Trophoblast cell (in vitro differentiated cells and primary cell): ENCODE measurements at regions not wholly inside any gene's neighbourhood (a gene's known extent, or its start where the extent isn't known, plus 50 kb on each side); places are given as distances from the start of the nearest gene placed in this dataset.
"Not testable (repeated sequence)": the region's sequence is repeated elsewhere in the genome, so short reads cannot be mapped to it uniquely, and the experiment has no call there.

Experiments
- DNase-seq, 2 donors: peaks; one replicate each; pipeline ENCODE4 v3.0.0-alpha.2; 2016
- H2AFZ ChIP-seq: 2 replicates; pipeline ENCODE4 v1.6.1; 2013; ENCODE audit warnings: low read length, moderate library complexity, mild to moderate bottlenecking; ENCODE audit not compliant: insufficient read depth, poor library complexity
- H2AK5ac ChIP-seq: 2 replicates; pipeline ENCODE4 v1.6.1; 2013; ENCODE audit warnings: mild to moderate bottlenecking, low read length
- H2BK120ac ChIP-seq: 2 replicates; pipeline ENCODE4 v1.6.1; 2013; ENCODE audit warnings: low read length, mild to moderate bottlenecking, moderate library complexity; ENCODE audit not compliant: insufficient read depth, poor library complexity
- H2BK12ac ChIP-seq: 2 replicates; pipeline ENCODE4 v1.6.1; 2013; ENCODE audit warnings: mild to moderate bottlenecking, low read length, moderate library complexity
- H2BK5ac ChIP-seq: 2 replicates; pipeline ENCODE4 v1.6.1; 2013; ENCODE audit warnings: low read length, low read depth, moderate library complexity, mild to moderate bottlenecking; ENCODE audit not compliant: poor library complexity
- H3K14ac ChIP-seq: 2 replicates; pipeline ENCODE4 v1.6.1; 2013; ENCODE audit warnings: mild to moderate bottlenecking, low read length
- H3K18ac ChIP-seq: 2 replicates; pipeline ENCODE4 v1.6.1; 2013; ENCODE audit warnings: mild to moderate bottlenecking, low read length
- H3K23ac ChIP-seq: 2 replicates; pipeline ENCODE4 v1.6.1; 2013; ENCODE audit warnings: low read length
- H3K27ac ChIP-seq: 2 replicates; pipeline ENCODE4 v1.5.1; 2013; ENCODE audit warnings: low read depth, mild to moderate bottlenecking, inconsistent platforms, low read length, moderate library complexity
- H3K27me3 ChIP-seq: 2 replicates; pipeline ENCODE4 v1.6.1; 2013; ENCODE audit warnings: inconsistent platforms, mild to moderate bottlenecking, low read length, moderate library complexity; ENCODE audit not compliant: insufficient read depth
- H3K36me3 ChIP-seq, 2 experiments: 1 replicate in 1 of 2; 2 replicates in 1 of 2; pipeline ENCODE4 v1.6.1; 2013; ENCODE audit warnings: low read length in 2 of 2, mild to moderate bottlenecking in 2 of 2, moderate library complexity in 1 of 2; ENCODE audit not compliant: insufficient read depth in 2 of 2, control insufficient read depth in 1 of 2
- H3K4ac ChIP-seq: 2 replicates; pipeline ENCODE4 v1.6.1; 2013; ENCODE audit warnings: low read depth, mild to moderate bottlenecking, low read length, moderate library complexity
- H3K4me1 ChIP-seq, 2 experiments: 1 replicate in 1 of 2; 2 replicates in 1 of 2; pipeline ENCODE4 v1.6.1; 2013; ENCODE audit warnings: low read length in 2 of 2, mild to moderate bottlenecking in 2 of 2, moderate library complexity in 1 of 2; ENCODE audit not compliant: insufficient read depth in 2 of 2, control insufficient read depth in 1 of 2
- H3K4me2 ChIP-seq: 2 replicates; pipeline ENCODE4 v1.6.1; 2013; ENCODE audit warnings: inconsistent platforms, mild to moderate bottlenecking, low read length, moderate library complexity
- H3K4me3 ChIP-seq: 2 replicates; pipeline ENCODE4 v1.5.1; 2013; ENCODE audit warnings: mild to moderate bottlenecking, low read depth, low read length, inconsistent platforms
- H3K79me1 ChIP-seq: one replicate; pipeline ENCODE4 v1.6.1; 2013; ENCODE audit warnings: low read length
- H3K79me2 ChIP-seq: 2 replicates; pipeline ENCODE4 v1.6.1; 2013; ENCODE audit warnings: low read length, mild to moderate bottlenecking; ENCODE audit not compliant: control insufficient read depth, insufficient read depth, poor library complexity
- H3K9ac ChIP-seq: 2 replicates; pipeline ENCODE4 v1.6.1; 2013; ENCODE audit warnings: mild to moderate bottlenecking, low read length
- H3K9me3 ChIP-seq: 2 replicates; pipeline ENCODE4 v1.6.1; 2013; ENCODE audit warnings: low read depth, mild to moderate bottlenecking, control low read depth, inconsistent platforms, low read length; ENCODE audit not compliant: insufficient read depth
- H4K12ac ChIP-seq: 2 replicates; pipeline ENCODE4 v1.6.1; 2013; ENCODE audit warnings: low read depth, mild to moderate bottlenecking, low read length, moderate library complexity
- H4K8ac ChIP-seq: 2 replicates; pipeline ENCODE4 v1.6.1; 2013; ENCODE audit warnings: low read depth, mild to moderate bottlenecking, low read length, moderate library complexity
- H4K91ac ChIP-seq: one replicate; pipeline ENCODE4 v1.6.1; 2013; ENCODE audit warnings: low read depth, mild to moderate bottlenecking, low read length, moderate library complexity
- WGBS: extraction: QIAGEN DNeasy Blood & Tissue Kit; methylation state at CpG from one replicate; pipeline ENCODE4 v1.1.7; 2013; ENCODE audit warnings: missing lambda C conversion rate; ENCODE audit not compliant: insufficient read length, insufficient coverage; ENCODE audit errors: extremely low coverage; 5-methylcytosine and 5-hydroxymethylcytosine counted together

- not testable (repeated sequence) for H3K4me3 ChIP-seq, H3K79me2 ChIP-seq, H3K4me1 ChIP-seq, H4K91ac ChIP-seq, H3K14ac ChIP-seq, H3K79me1 ChIP-seq, H2AFZ ChIP-seq, H3K18ac ChIP-seq, DNase-seq, H3K23ac ChIP-seq, H3K27me3 ChIP-seq, H4K8ac ChIP-seq, H3K4me2 ChIP-seq, H3K36me3 ChIP-seq, H2BK5ac ChIP-seq, H3K4ac ChIP-seq, H3K27ac ChIP-seq, H3K9me3 ChIP-seq, H2BK12ac ChIP-seq, H2BK120ac ChIP-seq, H3K9ac ChIP-seq, H2AK5ac ChIP-seq, H4K12ac ChIP-seq
- WGBS: no CpG with 5 or more reads among the region's 3 CpGs
These were observed 50.5 kb upstream of the MED13L start for GRCh38 chr12:116327992-116328391.

GRCh38 chr12:116331876-116332275 is 54.4 kb upstream of the MED13L start:
- Histone ChIP-seq H3K79me1 (no peaks in the 10 kb centered on the region), H4K8ac (no peak overlapping the region), H2BK120ac (no peak overlapping the region), H3K27ac (no peak overlapping the region), H2BK5ac (no peak overlapping the region), H3K18ac (no peak overlapping the region), H3K4me1 (peaks cover 2 to 7% of the 10 kb centered on the region in 2 experiments), H3K36me3 (no peaks in the 10 kb centered on the region), H3K9ac (no peak overlapping the region), H3K14ac (no peak overlapping the region), H3K9me3 (no peaks in the 10 kb centered on the region), H3K27me3 (no peaks in the 10 kb centered on the region), H3K4me3 (no peak overlapping the region), H2AK5ac (no peak overlapping the region), H3K4me2 (no peak overlapping the region), H4K12ac (no peak overlapping the region), H3K79me2 (no peaks in the 10 kb centered on the region), H2BK12ac (no peak overlapping the region), H2AFZ (no peak overlapping the region), H3K4ac (no peak overlapping the region), H3K23ac (no peak overlapping the region), H4K91ac (no peak overlapping the region)
- DNase-seq: peak; percentile 81 to 96
- WGBS: no CpG with 5 or more reads among the region's 2 CpGs

GRCh38 chr12:116332705-116333380 is 55.4 kb upstream of the MED13L start:
- Histone ChIP-seq H3K79me2 (no peaks in the 10 kb centered on the region), H2AFZ (no peak overlapping the region), H2AK5ac (no peak overlapping the region), H4K91ac (no peak overlapping the region), H3K9me3 (no peaks in the 10 kb centered on the region), H3K18ac (no peak overlapping the region), H2BK120ac (no peak overlapping the region), H3K4me2 (no peak overlapping the region), H3K9ac (no peak overlapping the region), H3K4ac (no peak overlapping the region), H3K14ac (no peak overlapping the region), H4K8ac (no peak overlapping the region), H3K79me1 (no peaks in the 10 kb centered on the region), H3K23ac (no peak overlapping the region), H3K4me3 (no peak overlapping the region), H3K27me3 (no peaks in the 10 kb centered on the region), H3K36me3 (no peaks in the 10 kb centered on the region), H3K27ac (no peak overlapping the region), H4K12ac (no peak overlapping the region), H3K4me1 (peaks cover 2 to 7% of the 10 kb centered on the region in 2 experiments), H2BK5ac (no peak overlapping the region), H2BK12ac (peak overlapping the region; percentile 15)
- DNase-seq: peak; percentile 42 to 52
- WGBS: no CpG with 5 or more reads among the region's 11 CpGs

GRCh38 chr12:116333402-116333801 is 55.9 kb upstream of the MED13L start:
- H2AFZ ChIP-seq: no peak overlapping the region
- no peaks in the 10 kb centered on the region for H3K79me1 ChIP-seq
- no peak overlapping the region for H3K18ac ChIP-seq
- no peak overlapping the region for H3K4ac ChIP-seq
- H3K4me3 ChIP-seq: no peak overlapping the region
- H3K23ac ChIP-seq: no peak overlapping the region
- H4K8ac ChIP-seq: no peak overlapping the region
- H3K4me1 ChIP-seq: peaks cover 2 to 7% of the 10 kb centered on the region in 2 experiments
- no peak overlapping the region for H2BK12ac ChIP-seq
- no peak overlapping the region for H3K4me2 ChIP-seq
- no peak overlapping the region for H3K27ac ChIP-seq
- DNase-seq: no peak
- no peak overlapping the region for H4K91ac ChIP-seq
- H2AK5ac ChIP-seq: no peak overlapping the region
- no peak overlapping the region for H3K14ac ChIP-seq
- H2BK120ac ChIP-seq: no peak overlapping the region
- H2BK5ac ChIP-seq: no peak overlapping the region
- no peaks in the 10 kb centered on the region for H3K9me3 ChIP-seq
- no peaks in the 10 kb centered on the region for H3K36me3 ChIP-seq
- no CpG with 5 or more reads among the region's 5 CpGs for WGBS
- H3K9ac ChIP-seq: no peak overlapping the region
- H3K27me3 ChIP-seq: no peaks in the 10 kb centered on the region
- H3K79me2 ChIP-seq: no peaks in the 10 kb centered on the region
- H4K12ac ChIP-seq: no peak overlapping the region
